HepG2 (cell line): ENCODE measurements at regions not wholly inside any gene's neighbourhood (a gene's known extent, or its start where the extent isn't known, plus 50 kb on each side); places are given as distances from the start of the nearest gene placed in this dataset.
A peak's percentile ranks its signal among the peaks of the same experiment; 100 is the strongest.

Source experiments
- ARID3A ChIP-seq: IDR thresholded peaks from 2 replicates; pipeline ENCODE4 v1.6.1; 2012; ENCODE audit warnings: low read depth, low read length, improper control_type of control experiment
- ASH2L ChIP-seq: fragments of 300-600, 200-600 bp; sonication (generic); IDR thresholded peaks from 2 replicates; pipeline ENCODE4 v1.7.0; 2017; ENCODE audit warnings: low read depth, mild to moderate bottlenecking, moderate library complexity, mixed read lengths, low read length; ENCODE audit not compliant: insufficient read length
- CCAR2 ChIP-seq: fragments of 200-400 bp; formaldehyde crosslinking; optimal IDR thresholded peaks from 2 replicates; pipeline ENCODE3; 2018; ENCODE audit warnings: low read depth, mild to moderate bottlenecking, low read length, moderate library complexity
- DR1 ChIP-seq: sonication (generic); formaldehyde crosslinking; IDR thresholded peaks from 2 replicates; pipeline ENCODE4 v1.8.0; 2021; ENCODE audit warnings: mild to moderate bottlenecking, missing genetic modification reagents, inconsistent platforms
- EP300 ChIP-seq, 3 experiments: sonication (generic) in 1 of 3; formaldehyde crosslinking in 1 of 3; IDR thresholded peaks; 2 replicates each; pipeline versions ENCODE4 v1.5.1 to v1.6.1; 2011 to 2020; ENCODE audit warnings: low read depth in 2 of 3, low read length in 2 of 3, borderline replicate concordance in 1 of 3, improper control_type of control experiment in 1 of 3, mild to moderate bottlenecking in 1 of 3, missing genetic modification reagents in 1 of 3, moderate library complexity in 1 of 3
- FOXC1 ChIP-seq: sonication (generic); formaldehyde crosslinking; IDR thresholded peaks from 2 replicates; pipeline ENCODE4 v1.8.0; 2022; ENCODE audit warnings: mild to moderate bottlenecking, missing genetic modification reagents, borderline replicate concordance
- FOXP1 ChIP-seq, 2 experiments: fragments of 450-650 bp in 1 of 2; IDR thresholded peaks; 2 replicates each; pipeline ENCODE4 v1.6.1; 2017 to 2018; ENCODE audit warnings: antibody characterized with exemption in 1 of 2
- GABPB1 ChIP-seq: IDR thresholded peaks from 2 replicates; pipeline ENCODE4 v1.6.1; 2016; ENCODE audit warnings: mild to moderate bottlenecking, missing genetic modification reagents, moderate library complexity, missing compliant biosample characterization
- MIER3 ChIP-seq: IDR thresholded peaks from 2 replicates; pipeline ENCODE4 v1.6.1; 2016; ENCODE audit warnings: missing compliant biosample characterization, borderline replicate concordance
- NR2F6 ChIP-seq, 2 experiments: IDR thresholded peaks; 2 replicates each; pipeline ENCODE4 v1.6.1; 2016; ENCODE audit warnings: antibody characterized with exemption in 1 of 2, mild to moderate bottlenecking in 1 of 2
- POLR2A ChIP-seq, 2 experiments: IDR thresholded peaks; 2 replicates each; pipeline ENCODE4 v1.6.1; 2011; ENCODE audit warnings: low read depth in 2 of 2, low read length in 2 of 2, mild to moderate bottlenecking in 1 of 2, moderate library complexity in 1 of 2; ENCODE audit not compliant: insufficient read depth in 1 of 2
- TAF1 ChIP-seq: sonication (generic); formaldehyde crosslinking; IDR thresholded peaks from 2 replicates; pipeline ENCODE4 v1.4.0; 2020; ENCODE audit warnings: missing genetic modification reagents
- TP53 ChIP-seq: sonication (generic); formaldehyde crosslinking; conservative IDR thresholded peaks from 2 replicates; pipeline ENCODE4 v1.4.0; 2020; ENCODE audit warnings: missing genetic modification reagents
- TRAFD1 ChIP-seq: sonication (generic); formaldehyde crosslinking; IDR thresholded peaks from 2 replicates; pipeline ENCODE4 v1.5.1; 2020; ENCODE audit warnings: missing genetic modification reagents, mild to moderate bottlenecking, borderline replicate concordance
- ZBTB26 ChIP-seq: IDR thresholded peaks from 2 replicates; pipeline ENCODE4 v1.6.1; 2016; ENCODE audit warnings: missing compliant biosample characterization, missing genetic modification reagents, borderline replicate concordance
- ZBTB46 ChIP-seq: sonication (generic); formaldehyde crosslinking; IDR thresholded peaks from 2 replicates; pipeline ENCODE4 v1.4.0; 2020; ENCODE audit warnings: mild to moderate bottlenecking, missing genetic modification reagents, borderline replicate concordance
- ZMAT3 ChIP-seq: sonication (generic); formaldehyde crosslinking; conservative IDR thresholded peaks from 2 replicates; pipeline ENCODE4 v1.7.0; 2021; ENCODE audit warnings: missing genetic modification reagents
- ZNF292 ChIP-seq: sonication (generic); formaldehyde crosslinking; IDR thresholded peaks from 2 replicates; pipeline ENCODE4 v1.8.1; 2022; ENCODE audit warnings: mild to moderate bottlenecking, low read depth, missing genetic modification reagents, borderline replicate concordance
- ZNF414 ChIP-seq: sonication (generic); formaldehyde crosslinking; IDR thresholded peaks from 2 replicates; pipeline ENCODE4 v1.5.0; 2020; ENCODE audit warnings: missing genetic modification reagents
- ZNF430 ChIP-seq: sonication (generic); formaldehyde crosslinking; IDR thresholded peaks from 2 replicates; pipeline ENCODE4 v1.9.0; 2021; ENCODE audit warnings: mild to moderate bottlenecking, missing genetic modification reagents
- ZNF644 ChIP-seq: IDR thresholded peaks from 2 replicates; pipeline ENCODE4 v1.6.1; 2016; ENCODE audit warnings: low read depth

- TF ChIP-seq EP300 (IDR thresholded peaks at IDR 0.05; ENCODE audit: low read depth in 2 of 2, low read length in 2 of 2), result peak; percentile 61 to 63; a peak in 3 of 4 replicates
- no peak for TF ChIP-seq EP300 (CRISPR knock-in tag; IDR thresholded peaks at IDR 0.05; ENCODE audit: borderline replicate concordance)
- TF ChIP-seq ASH2L, result peak; percentile 77
- TF ChIP-seq NR2F6 (IDR thresholded peaks at IDR 0.05), result no peak; the same call in 1 of the 2 replicates
- TF ChIP-seq NR2F6 (CRISPR knock-in tag; IDR thresholded peaks at IDR 0.05), result 0 out of 2 replicates have a peak, but pooled peaks have one; percentile 8
- TF ChIP-seq FOXC1 (CRISPR knock-in tag), result no peak
- TF ChIP-seq POLR2A (IDR thresholded peaks at IDR 0.05; ENCODE audit: insufficient read depth in 1 of 2, low read depth in 2 of 2, low read length in 2 of 2), result peak in 1 of 2 experiments; percentile 13; a peak in 3 of 4 replicates
- TF ChIP-seq ZBTB46 (CRISPR knock-in tag), result no peak
- peak; percentile 43; the same call in 1 of the 2 replicates for TF ChIP-seq ZNF292
- TF ChIP-seq ZMAT3 (CRISPR knock-in tag), result 0 out of 2 replicates have a peak, but pooled peaks have one; percentile 11
- TF ChIP-seq ZBTB26 (CRISPR knock-in tag), result no peak
- no peak for TF ChIP-seq FOXP1 (IDR thresholded peaks at IDR 0.05)
- no peak for TF ChIP-seq FOXP1 (CRISPR knock-in tag; IDR thresholded peaks at IDR 0.05)
- TF ChIP-seq DR1 (CRISPR knock-in tag), result no peak
- TF ChIP-seq ARID3A, result peak; percentile 50; the same call in 1 of the 2 replicates
- TF ChIP-seq ZNF644 (CRISPR knock-in tag), result peak; percentile 39; the same call in 1 of the 2 replicates
- 0 out of 2 replicates have a peak, but pooled peaks have one; percentile 32 for TF ChIP-seq MIER3 (CRISPR knock-in tag)
- no peak for TF ChIP-seq TRAFD1 (CRISPR knock-in tag)
- TF ChIP-seq CCAR2, result peak; percentile 29
- TF ChIP-seq GABPB1, result 0 out of 2 replicates have a peak, but pooled peaks have one; percentile 4
- TF ChIP-seq TP53 (CRISPR knock-in tag), result 0 out of 2 replicates have a peak, but pooled peaks have one; percentile 10
- no peak for TF ChIP-seq ZNF414
- TF ChIP-seq ZNF430 (CRISPR knock-in tag), result peak; percentile 28; the same call in 1 of the 2 replicates
- TF ChIP-seq TAF1 (CRISPR knock-in tag), result 0 out of 2 replicates have a peak, but pooled peaks have one; percentile 23
Observed at GRCh38 chr13:33611121-33611805, 206.7 kb upstream of the RFC3 start (continued).
